HG03442 (cell line): ENCODE measurements at regions not wholly inside any gene's neighbourhood (a gene's known extent, or its start where the extent isn't known, plus 50 kb on each side); places are given as distances from the start of the nearest gene placed in this dataset.
A peak's percentile ranks its signal among the peaks of the same experiment; 100 is the strongest.
"Not testable (repeated sequence)": the region's sequence is repeated elsewhere in the genome, so short reads cannot be mapped to it uniquely, and the experiment has no call there.

Experiments used
- ATAC-seq: cut with Tn5 transposase; IDR thresholded peaks from one replicate; pipeline ENCODE4 v1.9.1; 2021; ENCODE audit warnings: mild to moderate bottlenecking, moderate library complexity; ENCODE audit not compliant: unreplicated experiment

DNA sequence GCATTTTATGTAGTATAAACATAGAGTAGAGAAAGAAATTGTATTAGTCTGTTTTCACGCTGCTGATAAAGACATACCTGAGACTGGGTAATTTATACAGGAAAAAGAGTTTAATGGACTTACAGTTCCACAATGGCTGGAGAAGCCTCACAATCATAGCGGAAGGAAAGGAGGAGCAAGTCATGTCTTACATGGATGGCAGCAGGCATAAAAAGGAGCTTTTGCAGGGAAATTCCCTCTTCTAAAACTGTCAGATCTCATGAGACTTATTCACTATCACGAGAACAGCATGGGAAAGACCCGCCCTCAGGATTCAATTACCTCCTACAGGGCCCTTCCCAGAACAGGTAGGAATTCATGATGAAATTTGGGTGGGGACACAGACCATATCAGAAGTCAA, 98.1 kb downstream of the ARRDC3 start:
- ATAC-seq = not testable (repeated sequence)

DNA sequence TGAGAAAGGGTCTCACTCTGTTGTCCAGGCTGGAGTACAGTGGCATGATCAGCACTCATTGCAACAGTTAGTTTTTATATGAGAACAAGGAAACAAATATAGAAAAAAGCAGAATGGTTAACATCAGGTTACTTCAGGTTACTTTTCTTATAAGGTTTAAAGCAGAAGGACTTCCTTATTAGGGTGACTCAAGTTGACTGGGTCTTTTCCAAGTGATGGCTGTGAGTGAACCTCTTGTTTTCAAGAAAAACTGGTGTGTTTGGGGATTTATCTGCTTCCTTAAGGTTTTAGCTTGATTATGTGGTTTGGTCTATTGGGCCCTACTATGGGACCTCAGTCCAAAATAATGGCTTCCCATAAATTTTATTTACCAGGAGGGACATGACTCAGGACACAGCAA, 99.2 kb downstream of the ARRDC3 start:
- ATAC-seq = no peak

DNA sequence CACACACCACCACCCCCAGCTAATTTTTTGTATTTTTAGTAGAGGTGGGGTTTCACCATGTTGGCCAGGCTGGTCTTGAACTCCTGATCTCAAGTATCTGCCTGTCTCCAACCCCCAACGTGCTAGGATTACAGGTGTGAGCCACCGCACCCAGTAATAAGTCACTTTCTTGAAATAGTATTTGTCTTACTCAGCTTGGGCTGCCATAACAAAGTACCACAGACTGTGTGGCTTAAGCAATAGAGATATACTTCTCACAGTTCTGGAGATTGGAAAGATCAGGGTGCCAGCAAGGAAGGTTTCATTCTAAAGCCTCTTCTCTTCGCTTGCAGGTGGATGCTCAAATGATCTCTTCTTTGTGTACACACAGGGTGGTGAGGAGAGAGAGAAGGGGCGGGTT, 99.8 kb downstream of the ARRDC3 start:
- no peak for ATAC-seq

DNA sequence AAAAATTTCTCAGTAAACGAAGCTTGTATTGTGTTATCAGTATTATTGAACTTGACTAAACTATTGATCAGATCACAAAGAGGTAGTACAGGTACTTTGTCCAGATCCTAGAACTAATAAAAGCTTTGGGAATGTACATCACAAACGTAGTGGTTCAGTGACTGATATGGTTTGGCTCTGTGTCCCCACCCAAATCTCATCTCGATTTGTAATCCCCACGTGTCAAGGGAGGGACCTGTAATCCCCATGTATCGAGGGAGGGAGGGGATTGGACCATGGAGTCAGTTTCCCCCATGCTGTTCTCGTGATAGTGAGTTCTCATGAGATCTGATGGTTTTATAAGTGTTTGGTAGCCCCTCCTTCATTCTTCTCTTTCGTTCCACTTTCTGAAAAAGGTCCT, 100.9 kb downstream of the ARRDC3 start:
- ATAC-seq = no peak

DNA sequence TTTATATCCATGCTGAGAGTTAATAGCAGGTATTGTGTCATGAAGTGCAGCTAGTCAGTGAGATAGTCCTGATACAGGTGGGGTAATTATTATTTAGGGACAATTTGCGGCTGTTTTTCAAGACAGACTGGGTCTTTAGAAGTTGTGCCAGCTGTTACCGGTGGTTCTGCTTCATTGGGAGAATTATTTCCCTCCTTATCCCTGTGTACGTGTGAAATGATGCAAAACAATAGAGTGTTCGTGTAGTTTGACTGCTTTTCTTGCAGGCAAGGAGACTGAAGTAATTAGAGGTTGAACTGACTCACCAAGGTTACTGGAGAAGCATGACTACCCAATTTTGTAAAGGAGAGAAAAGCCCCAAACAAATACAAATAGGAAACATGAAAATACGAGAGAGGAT, 101.7 kb downstream of the ARRDC3 start:
- ATAC-seq = no peak

DNA sequence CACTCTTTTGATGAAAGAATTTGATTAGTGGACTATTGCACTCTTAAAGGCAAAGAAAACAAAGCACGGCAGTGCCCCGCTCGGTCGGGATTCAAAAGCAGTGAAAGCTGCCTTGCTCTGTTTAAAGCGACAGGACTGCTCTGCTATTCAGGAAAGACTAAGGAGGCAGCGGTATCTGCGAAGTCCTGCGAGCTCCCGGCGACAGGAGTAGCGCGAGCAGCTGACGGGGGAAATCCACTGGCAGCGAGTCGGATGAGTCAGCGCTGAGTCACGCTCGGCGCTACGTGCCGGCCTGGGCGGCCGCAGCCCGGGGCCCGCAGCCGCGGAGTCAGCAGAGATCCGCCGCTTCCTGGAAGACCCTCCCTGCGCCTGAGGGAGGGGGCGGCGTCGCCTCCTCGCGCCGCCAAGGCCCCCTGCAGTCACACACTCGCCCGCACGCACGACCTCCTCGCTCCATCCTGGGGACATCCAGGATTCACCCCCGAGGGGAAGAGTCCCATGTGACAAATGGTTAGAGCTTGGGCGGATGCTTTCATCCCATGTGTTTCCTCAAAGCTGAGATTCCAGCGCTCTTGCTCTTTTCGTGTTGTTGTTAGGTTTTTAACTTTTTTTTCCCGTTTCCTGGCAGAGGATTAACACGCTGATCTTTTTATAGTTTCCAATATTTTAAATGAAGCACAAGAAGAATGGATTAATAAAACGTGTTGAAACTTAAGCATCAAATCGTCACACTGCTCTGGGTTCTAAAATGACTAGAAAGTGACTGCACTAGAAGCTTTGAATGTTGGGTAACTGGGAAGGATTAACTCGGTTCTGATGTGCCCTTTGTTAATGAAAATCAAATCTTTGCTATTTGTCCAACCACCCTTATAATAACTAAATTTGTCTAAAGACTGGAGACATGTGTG, 102.5 kb downstream of the ARRDC3 start:
- peak; percentile 92 for ATAC-seq

DNA sequence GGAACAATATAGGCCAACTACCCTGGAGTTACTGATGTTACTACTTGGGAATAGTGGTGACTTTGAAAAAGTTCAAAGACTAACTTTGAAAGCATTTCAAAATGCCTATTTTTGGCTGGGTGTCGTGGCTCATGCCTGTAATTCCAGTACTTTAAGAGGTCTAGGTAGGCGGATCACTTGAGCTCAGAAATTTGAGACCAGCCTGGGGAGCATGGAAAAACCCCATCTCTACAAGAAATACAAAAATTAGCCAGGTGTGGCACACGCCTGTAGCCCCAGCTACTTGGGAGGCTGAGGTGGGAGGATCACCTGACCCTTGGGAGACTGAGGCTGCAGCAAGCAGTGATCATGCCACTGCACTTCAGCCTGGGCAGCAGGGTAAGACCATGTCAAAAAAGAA, 105.3 kb downstream of the ARRDC3 start:
- no peak for ATAC-seq

DNA sequence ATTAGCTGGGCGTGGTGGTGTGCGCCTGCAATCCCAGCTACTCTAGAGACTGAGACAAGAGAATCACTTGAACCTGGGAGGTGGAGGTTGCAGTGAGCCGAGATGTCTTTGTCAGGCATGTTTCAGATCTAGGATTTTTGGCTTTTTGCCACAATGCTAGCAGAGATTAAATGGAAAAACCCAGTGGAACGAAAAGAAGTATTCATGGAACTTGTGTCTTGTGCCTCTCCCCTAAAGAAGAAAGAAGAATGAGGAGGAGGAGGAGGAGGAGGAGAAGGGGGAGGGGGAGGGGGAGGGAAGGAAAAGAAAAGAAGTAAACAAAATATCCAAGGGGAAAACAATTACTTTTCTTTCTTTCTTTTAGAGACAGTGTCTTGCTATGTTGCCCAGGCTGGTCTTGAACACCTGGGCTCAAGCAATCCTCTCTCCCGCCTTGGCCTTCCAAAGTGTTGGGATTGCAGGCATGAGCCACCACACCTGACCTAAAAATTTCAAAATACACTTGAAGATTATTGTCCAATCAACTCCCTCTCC, 106.0 kb downstream of the ARRDC3 start:
- no peak for ATAC-seq

DNA sequence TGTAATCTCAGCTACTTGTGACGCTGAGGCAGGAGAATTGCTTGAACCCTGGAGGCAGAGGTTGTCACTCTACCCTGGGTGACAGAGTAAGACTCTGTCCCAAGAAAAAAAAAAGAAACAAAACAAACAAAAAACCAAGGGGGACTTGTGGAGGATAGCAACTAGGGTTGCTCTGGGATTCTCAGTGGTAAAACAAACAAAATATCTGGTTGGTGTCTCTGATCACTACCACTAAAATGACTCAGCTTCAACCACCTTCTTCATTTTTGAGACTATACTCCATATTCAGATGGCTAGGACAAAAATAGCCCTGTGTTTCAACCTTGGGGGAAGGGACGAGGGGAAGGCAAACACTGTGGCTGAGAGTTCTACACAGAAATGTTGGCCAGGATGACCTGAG, 110.3 kb downstream of the ARRDC3 start:
- peak; percentile 85 for ATAC-seq

DNA sequence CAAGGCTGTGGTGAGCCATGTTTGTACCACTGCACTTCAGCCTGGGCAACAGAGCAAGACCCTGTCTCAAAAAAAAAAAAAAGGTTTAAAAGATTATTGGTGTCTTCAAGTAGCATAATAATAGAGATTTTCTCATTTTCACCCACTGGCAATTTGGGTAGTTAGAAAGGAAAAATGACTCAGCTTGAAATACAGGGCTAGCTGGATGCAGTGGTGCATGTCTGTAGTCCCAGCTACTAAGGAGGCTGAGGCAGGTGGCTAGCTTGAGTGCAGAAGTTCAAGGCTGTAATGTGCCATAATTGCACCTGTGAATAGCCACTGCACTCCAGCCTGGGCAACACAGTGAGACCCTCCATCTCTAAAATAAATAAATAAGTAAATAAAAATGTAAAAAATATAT, 111.1 kb downstream of the ARRDC3 start:
- peak; percentile 49 for ATAC-seq

DNA sequence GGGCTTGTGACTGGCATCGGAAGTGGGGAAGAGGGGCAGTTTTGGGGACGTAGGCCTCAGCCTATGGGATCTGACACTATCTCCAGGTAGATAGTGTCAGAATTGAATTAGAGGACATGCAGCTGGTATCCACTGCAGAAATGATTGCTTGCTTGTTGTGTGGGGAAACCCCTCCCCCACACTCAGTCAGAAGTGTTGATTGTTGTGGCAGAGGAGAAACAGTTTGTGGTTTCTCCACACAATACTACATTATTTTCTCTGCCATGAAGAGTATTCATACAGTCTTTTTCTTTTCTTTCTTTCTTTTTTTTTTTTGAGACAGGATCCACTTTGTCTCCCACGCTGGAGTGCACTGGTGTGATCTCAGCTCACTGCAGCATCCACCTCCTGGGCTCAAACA, 113.9 kb downstream of the ARRDC3 start:
- peak; percentile 27 for ATAC-seq

DNA sequence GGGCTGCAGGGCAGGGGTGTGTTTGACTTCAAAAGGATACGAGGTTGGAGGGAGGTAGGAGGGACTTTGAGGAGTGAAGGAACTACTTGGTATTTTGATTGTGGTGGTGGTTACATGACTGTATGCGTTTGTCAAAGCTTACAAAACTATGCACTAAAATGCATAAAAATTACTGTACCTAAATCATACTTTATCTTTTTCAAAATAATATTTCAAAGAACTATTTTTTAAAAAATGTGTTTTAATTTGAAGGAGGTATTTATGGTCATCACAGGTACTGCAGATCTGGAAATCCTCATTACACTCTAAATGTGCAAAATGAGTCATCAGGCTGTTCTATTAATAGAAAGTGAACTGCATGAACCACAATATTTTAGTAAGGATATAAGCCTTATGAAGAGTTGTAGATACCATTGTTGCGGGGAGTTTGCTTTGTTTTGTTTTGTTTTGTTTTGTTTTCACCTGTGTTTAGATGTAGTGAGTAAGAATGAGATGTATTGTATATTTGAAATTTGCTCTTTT, 116.9 kb downstream of the ARRDC3 start:
- peak; percentile 63 for ATAC-seq

DNA sequence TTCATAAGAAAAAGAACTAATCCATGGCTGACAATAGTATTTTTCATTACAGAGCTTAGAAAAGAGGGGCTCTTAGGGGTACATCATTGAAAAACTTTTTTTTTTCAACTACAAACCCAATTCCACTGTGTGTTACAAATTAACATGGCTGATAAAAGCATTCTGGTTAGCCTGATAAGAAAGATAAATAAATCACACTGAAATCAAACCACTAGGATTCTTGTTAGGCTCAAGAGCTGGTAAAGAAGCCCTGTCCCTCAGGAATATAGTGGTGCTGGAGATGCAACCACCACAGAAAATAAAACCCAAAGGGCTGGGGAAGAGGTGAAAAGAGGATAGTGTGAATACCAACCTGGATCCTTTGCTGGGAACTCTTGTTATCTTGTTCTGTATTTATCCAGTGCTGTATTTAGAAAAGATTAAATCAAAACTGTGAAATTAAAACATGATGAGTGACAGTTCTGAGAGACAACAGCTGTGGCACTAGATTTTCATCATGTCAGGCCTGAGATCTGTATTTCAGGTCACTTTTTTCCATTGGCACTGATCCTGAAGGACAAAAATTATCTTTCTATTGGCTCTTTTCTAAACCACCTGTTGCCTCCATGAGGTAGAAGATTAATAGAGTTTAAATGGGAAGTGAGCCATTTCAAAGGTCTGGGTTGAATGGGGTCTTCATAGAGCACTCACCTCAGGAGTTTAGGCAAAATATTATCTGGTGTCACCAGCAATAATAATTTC, 118.6 kb downstream of the ARRDC3 start:
- ATAC-seq = no peak

DNA sequence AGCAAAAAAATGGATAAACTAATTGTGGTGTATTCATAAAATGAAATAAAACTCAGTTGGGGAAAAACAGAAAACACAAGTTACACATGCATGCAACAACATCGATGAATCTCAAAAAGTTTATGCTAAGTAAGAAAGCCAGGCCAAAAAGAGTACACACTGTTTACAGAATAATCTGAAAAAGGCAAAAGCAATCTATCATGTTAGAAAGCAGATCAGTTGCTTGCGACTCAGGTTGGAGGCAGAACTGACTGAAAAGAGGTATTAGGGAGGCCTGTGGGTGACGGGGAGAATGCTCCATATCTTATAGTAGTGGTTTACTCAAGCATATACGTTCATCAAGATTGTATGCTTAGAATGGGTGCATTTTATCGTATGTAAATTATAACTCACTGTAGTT, 119.2 kb downstream of the ARRDC3 start:
- no peak for ATAC-seq

DNA sequence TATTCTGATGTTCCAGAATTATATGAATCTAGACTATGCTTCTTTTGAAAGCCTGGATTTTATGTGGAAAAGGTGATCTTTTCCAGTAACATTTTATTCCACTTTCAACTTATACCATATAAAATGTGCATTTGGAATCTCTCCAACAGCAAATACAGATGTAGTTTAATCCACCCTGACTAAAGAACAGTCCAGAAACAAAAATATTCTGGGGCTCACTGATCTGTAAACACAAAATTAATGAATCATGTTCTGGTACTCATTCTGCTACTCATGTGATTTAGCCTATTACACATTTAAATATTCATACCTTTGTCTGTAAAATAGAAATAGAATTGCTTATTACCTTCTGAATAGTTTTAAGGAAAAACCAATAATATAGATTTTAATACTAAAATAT, 125.8 kb downstream of the ARRDC3 start:
- no peak for ATAC-seq

DNA sequence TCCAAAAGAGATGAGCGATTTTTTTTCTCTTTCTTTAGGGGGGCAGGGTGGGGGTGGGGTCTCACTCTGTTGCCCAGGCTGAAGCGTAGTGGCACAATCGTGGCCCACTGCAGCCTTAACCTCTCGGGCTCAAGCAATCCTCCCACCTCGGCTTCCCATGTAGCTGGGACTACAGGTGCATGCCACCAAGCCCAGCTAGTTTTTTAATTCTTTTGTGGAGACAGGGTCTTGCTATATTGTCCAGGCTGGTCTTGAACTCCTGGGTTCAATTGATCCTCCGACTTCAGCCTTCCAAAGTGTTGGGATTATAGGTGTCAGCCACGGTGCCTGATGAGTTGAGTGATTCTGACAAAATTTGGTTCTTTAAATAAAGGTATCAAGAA, 127.0 kb downstream of the ARRDC3 start:
- no peak for ATAC-seq

DNA sequence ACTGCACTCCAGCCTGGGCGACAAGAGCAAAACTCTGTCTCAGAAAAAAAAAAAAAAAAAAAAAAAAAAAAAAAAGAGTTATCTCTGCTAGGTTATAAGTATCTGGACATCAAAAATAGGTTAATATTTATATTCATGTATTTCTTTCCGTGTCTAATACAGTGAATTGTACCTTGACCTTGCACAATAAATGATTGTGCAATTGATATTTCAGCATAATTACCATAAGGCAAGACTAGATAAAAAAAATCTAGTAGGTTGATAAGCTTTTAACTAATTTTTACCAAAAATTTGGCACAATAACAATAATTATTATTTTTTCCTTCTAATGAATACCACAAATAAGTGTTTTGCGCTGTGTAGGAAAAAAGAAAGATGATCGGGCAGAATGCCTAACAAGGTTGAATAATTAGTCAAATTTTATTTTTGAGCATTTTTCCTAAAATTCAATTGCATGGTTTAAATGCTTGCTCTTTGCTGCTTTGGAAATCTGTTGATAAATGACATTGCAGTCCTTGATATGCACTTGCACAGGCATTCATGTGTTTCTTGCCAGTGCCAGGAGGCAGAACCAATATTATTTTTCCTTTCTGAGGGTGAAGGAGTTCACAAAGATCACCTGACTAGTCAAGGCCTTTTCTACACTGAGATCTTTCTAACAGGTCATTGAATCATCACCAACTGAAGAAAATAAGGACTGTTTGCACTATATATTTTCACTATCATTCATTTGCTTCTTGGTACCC, 127.5 kb downstream of the ARRDC3 start:
- ATAC-seq = no peak

DNA sequence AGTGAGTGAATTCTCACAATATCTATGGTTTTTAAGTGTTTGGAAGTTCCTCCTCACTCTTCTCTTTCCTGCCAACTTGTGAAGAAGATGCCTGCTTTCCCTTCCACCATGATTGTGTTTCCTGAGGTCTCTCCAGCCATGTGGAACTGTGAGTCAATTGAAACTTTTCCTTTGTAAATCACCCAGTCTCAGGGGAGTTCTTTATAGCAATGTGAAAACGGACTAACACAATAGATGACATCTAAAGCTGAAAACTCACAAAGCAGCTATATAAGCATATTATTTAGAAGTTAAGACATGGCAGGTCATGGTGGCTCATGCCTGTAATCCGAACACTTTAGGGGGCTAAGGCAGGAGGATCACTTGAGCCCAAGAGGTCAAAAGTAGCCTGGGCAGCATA, 130.2 kb downstream of the ARRDC3 start:
- no peak for ATAC-seq

DNA sequence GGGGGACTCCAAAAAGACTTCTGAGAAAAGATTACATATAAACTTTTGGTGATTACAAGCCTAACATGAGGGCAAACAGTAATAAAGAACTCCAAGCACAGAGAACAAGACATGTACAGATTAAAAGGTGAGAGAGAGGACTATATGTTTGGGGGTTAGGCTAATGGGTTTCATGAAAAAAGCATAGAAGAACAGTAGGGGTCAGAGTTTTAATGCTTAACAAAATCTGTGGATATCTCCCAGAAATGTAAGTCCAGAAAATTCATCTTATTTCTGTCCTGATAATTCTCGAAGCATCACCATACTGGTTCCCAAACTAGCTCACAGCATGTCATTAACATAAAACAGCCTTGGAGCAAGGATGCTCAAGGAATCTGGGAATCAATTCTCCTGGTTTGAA, 137.2 kb downstream of the ARRDC3 start:
- no peak for ATAC-seq

DNA sequence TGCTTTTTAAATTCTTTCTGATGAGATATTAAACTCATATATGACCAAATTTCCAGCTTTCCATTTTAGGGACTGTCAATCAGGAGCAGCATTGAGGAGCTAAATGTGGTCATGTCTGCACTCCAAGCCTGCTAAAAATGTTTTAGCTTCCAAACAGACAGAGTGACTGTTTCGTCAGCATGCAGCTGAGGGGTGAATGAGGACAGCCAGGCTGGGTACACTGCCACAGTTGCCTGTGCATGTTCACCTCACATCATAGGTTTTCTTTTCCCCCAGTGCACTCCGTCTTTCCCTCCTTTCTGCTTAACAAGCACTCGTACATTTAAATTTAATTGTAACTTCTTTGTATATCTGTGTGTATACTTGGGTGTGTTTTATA, 138.1 kb downstream of the ARRDC3 start:
- no peak for ATAC-seq

DNA sequence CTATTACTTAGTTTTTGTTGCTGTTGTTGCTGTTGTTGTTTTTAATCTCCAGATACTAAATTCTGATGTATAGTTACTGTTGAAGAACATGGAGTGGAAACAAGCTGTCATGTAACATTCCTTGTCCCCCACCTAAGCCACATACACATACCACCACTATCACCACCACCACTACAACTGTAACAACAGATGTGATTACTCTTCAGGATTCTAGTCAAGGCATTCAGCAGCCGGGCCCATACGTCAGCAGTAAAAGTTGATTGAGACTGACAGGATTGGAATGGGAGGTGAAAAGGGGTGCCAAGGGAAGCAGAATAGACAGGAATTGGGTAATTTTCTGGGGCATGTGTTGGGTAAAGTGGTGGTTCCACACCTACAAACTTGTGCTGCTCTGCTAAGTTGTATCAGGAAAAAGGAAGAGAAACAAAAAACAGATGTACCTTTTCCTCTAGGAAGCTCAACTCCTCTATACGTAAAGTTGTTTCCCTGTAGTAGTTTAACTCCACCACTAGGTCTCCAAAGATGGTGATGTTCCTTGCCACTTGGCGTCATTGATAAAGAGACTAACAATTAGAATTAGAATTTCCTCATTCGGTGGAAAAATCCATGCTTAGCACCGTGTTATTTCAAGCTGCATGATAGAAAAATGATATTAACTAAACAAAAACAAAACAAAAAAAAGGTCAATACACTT, 138.6 kb downstream of the ARRDC3 start:
- ATAC-seq = no peak
